ENCODE measurements at regions not wholly inside any gene's neighbourhood (a gene's known extent, or its start where the extent isn't known, plus 50 kb on each side); places are given as distances from the start of the nearest gene placed in this dataset.

- TF ChIP-seq POLR2A (IDR thresholded peaks at IDR 0.05) (no peak), CTCF (IDR thresholded peaks at IDR 0.05) (no peak), POLR2AphosphoS5 (IDR thresholded peaks at IDR 0.05) (no peak)
Measured at GRCh38 chr4:112848911-112849310, 200.5 kb upstream of the ANK2 start.

All from transverse colon (tissue), 4 donors.